K562 (cell line): ENCODE measurements at regions not wholly inside any gene's neighbourhood (a gene's known extent, or its start where the extent isn't known, plus 50 kb on each side); places are given as distances from the start of the nearest gene placed in this dataset.
"Not testable (repeated sequence)": the region's sequence is repeated elsewhere in the genome, so short reads cannot be mapped to it uniquely, and the experiment has no call there.

Experiments used
- RB1 ChIP-seq: fragments of 450-650 bp; IDR thresholded peaks from 2 replicates; pipeline ENCODE4 v1.6.1; 2017; ENCODE audit warnings: low read depth, mild to moderate bottlenecking
- SMC3 ChIP-seq: conservative IDR thresholded peaks from 2 replicates; pipeline ENCODE4 v1.6.1; 2011; ENCODE audit warnings: low read depth, low read length, improper control_type of control experiment; ENCODE audit not compliant: insufficient read depth
- TF ChIP-seq, protein P1 (sequence below), 2 experiments: fragments of 450-650 bp; formaldehyde crosslinking in 1 of 2; IDR thresholded peaks; 2 replicates each; pipeline versions ENCODE4 v1.4.0 to v1.6.1; 2014 to 2020; ENCODE audit warnings: mild to moderate bottlenecking in 2 of 2, borderline replicate concordance in 1 of 2, low read depth in 1 of 2

DNA sequence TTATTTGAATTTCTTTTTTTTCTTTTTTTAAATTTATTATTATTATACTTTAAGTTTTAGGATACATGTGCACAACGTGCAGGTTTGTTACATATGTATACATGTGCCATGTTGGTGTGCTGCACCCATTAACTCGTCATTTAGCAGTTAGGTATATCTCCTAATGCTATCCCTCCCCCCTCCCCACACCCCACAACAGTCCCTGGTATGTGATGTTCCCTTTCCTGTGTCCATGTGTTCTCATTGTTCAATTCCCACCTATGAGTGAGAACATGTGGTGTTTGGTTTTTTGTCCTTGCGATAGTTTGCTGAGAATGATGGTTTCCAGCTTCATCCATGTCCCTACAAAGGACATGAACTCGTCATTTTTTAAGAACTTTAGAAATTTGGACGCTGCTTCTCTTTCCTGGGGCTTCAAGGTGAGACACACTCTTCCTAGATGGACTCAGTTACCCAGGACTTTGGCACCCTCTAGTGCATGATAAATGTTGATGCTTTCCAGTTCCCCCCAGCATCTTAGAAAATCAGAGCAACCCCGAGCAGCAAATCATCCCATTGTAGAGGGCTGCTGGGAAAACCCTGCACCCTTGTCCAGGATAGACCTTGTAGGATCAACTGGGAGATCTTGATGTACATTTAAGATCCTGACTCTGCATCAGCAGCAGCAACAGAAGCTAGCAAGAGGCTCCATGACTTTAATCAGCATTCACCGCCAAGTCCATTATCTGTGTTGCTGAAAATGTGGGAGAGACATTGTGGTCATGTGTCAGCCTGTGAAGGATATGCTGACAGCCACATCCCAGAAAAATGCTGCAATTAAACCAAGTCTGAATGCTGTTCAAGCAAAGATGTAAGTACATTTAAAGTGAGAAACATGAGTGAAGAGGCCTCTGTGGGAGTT lies 266.9 kb upstream of the FAM78B start (continued):
- TF ChIP-seq, protein P1, sequence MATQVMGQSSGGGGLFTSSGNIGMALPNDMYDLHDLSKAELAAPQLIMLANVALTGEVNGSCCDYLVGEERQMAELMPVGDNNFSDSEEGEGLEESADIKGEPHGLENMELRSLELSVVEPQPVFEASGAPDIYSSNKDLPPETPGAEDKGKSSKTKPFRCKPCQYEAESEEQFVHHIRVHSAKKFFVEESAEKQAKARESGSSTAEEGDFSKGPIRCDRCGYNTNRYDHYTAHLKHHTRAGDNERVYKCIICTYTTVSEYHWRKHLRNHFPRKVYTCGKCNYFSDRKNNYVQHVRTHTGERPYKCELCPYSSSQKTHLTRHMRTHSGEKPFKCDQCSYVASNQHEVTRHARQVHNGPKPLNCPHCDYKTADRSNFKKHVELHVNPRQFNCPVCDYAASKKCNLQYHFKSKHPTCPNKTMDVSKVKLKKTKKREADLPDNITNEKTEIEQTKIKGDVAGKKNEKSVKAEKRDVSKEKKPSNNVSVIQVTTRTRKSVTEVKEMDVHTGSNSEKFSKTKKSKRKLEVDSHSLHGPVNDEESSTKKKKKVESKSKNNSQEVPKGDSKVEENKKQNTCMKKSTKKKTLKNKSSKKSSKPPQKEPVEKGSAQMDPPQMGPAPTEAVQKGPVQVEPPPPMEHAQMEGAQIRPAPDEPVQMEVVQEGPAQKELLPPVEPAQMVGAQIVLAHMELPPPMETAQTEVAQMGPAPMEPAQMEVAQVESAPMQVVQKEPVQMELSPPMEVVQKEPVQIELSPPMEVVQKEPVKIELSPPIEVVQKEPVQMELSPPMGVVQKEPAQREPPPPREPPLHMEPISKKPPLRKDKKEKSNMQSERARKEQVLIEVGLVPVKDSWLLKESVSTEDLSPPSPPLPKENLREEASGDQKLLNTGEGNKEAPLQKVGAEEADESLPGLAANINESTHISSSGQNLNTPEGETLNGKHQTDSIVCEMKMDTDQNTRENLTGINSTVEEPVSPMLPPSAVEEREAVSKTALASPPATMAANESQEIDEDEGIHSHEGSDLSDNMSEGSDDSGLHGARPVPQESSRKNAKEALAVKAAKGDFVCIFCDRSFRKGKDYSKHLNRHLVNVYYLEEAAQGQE (IDR thresholded peaks at IDR 0.05; ENCODE audit: borderline replicate concordance): peak; percentile 60
- TF ChIP-seq, protein P1 (CRISPR knock-in tag; IDR thresholded peaks at IDR 0.05; ENCODE audit: low read depth): not testable (repeated sequence)
- 0 out of 2 replicates have a peak, but pooled peaks have one; percentile 14 for TF ChIP-seq RB1
- TF ChIP-seq SMC3: 0 out of 2 replicates have a peak, but pooled peaks have one; percentile 45
